Right atrium auricular region (tissue), 2 donors: ENCODE measurements at regions not wholly inside any gene's neighbourhood (a gene's known extent, or its start where the extent isn't known, plus 50 kb on each side); places are given as distances from the start of the nearest gene placed in this dataset.
"Not testable (repeated sequence)": the region's sequence is repeated elsewhere in the genome, so short reads cannot be mapped to it uniquely, and the experiment has no call there.

Experiments
- DNase-seq: peaks from one replicate; pipeline ENCODE4 v3.0.0-alpha.2; 2019; ENCODE audit warnings: low spot score
- H3K27ac ChIP-seq, 2 donors: fragments of 200-600 bp; sonication (generic); 1 replicate in 1 of 2; 2 replicates in 1 of 2; pipeline ENCODE4 v1.5.1; 2016 to 2019
- H3K27me3 ChIP-seq, 2 donors: fragments of 200-600 bp; sonication (generic); one replicate each; pipeline versions ENCODE4 v1.5.1 to v1.6.0; 2017 to 2019
- H3K36me3 ChIP-seq: fragments of 200-600 bp; sonication (generic); one replicate; pipeline ENCODE4 v1.5.1; 2016
- H3K4me1 ChIP-seq, 2 donors: fragments of 200-600 bp; sonication (generic); one replicate each; pipeline versions ENCODE4 v1.5.1 to v1.6.0; 2017 to 2019
- H3K4me3 ChIP-seq, 2 donors: fragments of 200-600 bp; sonication (generic); 1 replicate in 1 of 2; 2 replicates in 1 of 2; pipeline ENCODE4 v1.5.1; 2017 to 2019; ENCODE audit warnings: mild to moderate bottlenecking in 1 of 2, moderate library complexity in 1 of 2
- H3K9me3 ChIP-seq, 2 donors: fragments of 200-600 bp; sonication (generic); one replicate each; pipeline ENCODE4 v1.5.1; 2019
- TF ChIP-seq, protein P1 (sequence below), 2 donors: fragments of 200-600 bp; sonication (generic); IDR thresholded peaks; one replicate each; pipeline ENCODE4 v1.5.1; 2019; ENCODE audit warnings: antibody characterized with exemption in 2 of 2

GRCh38 chr3:145490088-145491048 is 670.6 kb downstream of the PLOD2 start:
- H3K9me3 ChIP-seq, result no peaks in the 10 kb centered on the region
- TF ChIP-seq, protein P1, sequence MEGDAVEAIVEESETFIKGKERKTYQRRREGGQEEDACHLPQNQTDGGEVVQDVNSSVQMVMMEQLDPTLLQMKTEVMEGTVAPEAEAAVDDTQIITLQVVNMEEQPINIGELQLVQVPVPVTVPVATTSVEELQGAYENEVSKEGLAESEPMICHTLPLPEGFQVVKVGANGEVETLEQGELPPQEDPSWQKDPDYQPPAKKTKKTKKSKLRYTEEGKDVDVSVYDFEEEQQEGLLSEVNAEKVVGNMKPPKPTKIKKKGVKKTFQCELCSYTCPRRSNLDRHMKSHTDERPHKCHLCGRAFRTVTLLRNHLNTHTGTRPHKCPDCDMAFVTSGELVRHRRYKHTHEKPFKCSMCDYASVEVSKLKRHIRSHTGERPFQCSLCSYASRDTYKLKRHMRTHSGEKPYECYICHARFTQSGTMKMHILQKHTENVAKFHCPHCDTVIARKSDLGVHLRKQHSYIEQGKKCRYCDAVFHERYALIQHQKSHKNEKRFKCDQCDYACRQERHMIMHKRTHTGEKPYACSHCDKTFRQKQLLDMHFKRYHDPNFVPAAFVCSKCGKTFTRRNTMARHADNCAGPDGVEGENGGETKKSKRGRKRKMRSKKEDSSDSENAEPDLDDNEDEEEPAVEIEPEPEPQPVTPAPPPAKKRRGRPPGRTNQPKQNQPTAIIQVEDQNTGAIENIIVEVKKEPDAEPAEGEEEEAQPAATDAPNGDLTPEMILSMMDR (IDR thresholded peaks at IDR 0.05), result no peak
- H3K27ac ChIP-seq, result no peak overlapping the region
- H3K36me3 ChIP-seq, result no peaks in the 10 kb centered on the region
- H3K27me3 ChIP-seq, result no peaks in the 10 kb centered on the region
- no peak overlapping the region for H3K4me3 ChIP-seq
- no peaks in the 10 kb centered on the region for H3K4me1 ChIP-seq
- no peak for DNase-seq

GRCh38 chr3:145492456-145492855 is 668.5 kb downstream of the PLOD2 start:
- Histone ChIP-seq H3K27ac (no peak overlapping the region), H3K4me1 (no peaks in the 10 kb centered on the region), H3K9me3 (no peaks in the 10 kb centered on the region), H3K36me3 (no peaks in the 10 kb centered on the region), H3K4me3 (no peak overlapping the region), H3K27me3 (no peaks in the 10 kb centered on the region)
- TF ChIP-seq, protein P1 (IDR thresholded peaks at IDR 0.05), result no peak
- no peak for DNase-seq

GRCh38 chr3:145517416-145517815 is 643.6 kb downstream of the PLOD2 start:
- H3K27ac ChIP-seq, result not testable (repeated sequence)

GRCh38 chr3:145518639-145519038 is 642.3 kb downstream of the PLOD2 start:
- no peaks in the 10 kb centered on the region for H3K36me3 ChIP-seq
- no peak overlapping the region for H3K27ac ChIP-seq
- no peak for DNase-seq
- H3K4me3 ChIP-seq, result no peak overlapping the region
- no peaks in the 10 kb centered on the region for H3K9me3 ChIP-seq
- H3K27me3 ChIP-seq, result no peaks in the 10 kb centered on the region
- TF ChIP-seq, protein P1 (IDR thresholded peaks at IDR 0.05), result no peak
- H3K4me1 ChIP-seq, result no peaks in the 10 kb centered on the region

More at GRCh38 chr3:145517416-145517815, 643.6 kb downstream of the PLOD2 start:
- DNase-seq, H3K4me1 ChIP-seq, H3K27me3 ChIP-seq, H3K9me3 ChIP-seq, H3K36me3 ChIP-seq, H3K4me3 ChIP-seq: not testable (repeated sequence)

GRCh38 chr3:145519398-145520047 is 641.5 kb downstream of the PLOD2 start:
- Histone ChIP-seq H3K27ac (no peak overlapping the region), H3K36me3 (no peaks in the 10 kb centered on the region), H3K9me3 (no peaks in the 10 kb centered on the region), H3K27me3 (no peaks in the 10 kb centered on the region), H3K4me1 (no peaks in the 10 kb centered on the region), H3K4me3 (no peak overlapping the region)
- no peak for DNase-seq
- TF ChIP-seq, protein P1 (IDR thresholded peaks at IDR 0.05), result no peak

DNA sequence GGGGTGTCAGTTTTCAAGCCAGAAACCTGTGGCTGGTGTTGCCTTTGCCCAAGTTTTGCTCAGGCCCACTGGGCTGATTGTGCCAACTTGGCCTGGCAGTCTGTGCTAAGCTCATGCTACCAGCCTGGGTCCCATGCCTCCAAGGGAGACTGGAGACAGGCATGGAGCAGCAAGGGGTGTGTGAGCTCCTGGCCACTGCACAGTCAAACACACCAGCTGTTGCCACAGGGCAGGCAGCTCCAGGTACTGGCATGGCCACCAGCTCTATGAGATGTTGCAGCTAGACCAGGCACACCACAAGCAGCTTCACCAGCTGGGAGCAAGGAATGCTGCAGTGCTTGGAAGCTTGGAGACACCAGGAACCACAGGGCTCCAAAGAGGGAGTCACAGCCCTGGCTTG is 638.8 kb downstream of the PLOD2 start:
- no peak overlapping the region for H3K4me3 ChIP-seq
- no peaks in the 10 kb centered on the region for H3K9me3 ChIP-seq
- H3K4me1 ChIP-seq, result no peaks in the 10 kb centered on the region
- no peaks in the 10 kb centered on the region for H3K36me3 ChIP-seq
- DNase-seq, result no peak
- TF ChIP-seq, protein P1 (IDR thresholded peaks at IDR 0.05), result no peak
- no peak overlapping the region for H3K27ac ChIP-seq
- no peaks in the 10 kb centered on the region for H3K27me3 ChIP-seq
